GM19452 (cell line): ENCODE measurements at regions not wholly inside any gene's neighbourhood (a gene's known extent, or its start where the extent isn't known, plus 50 kb on each side); places are given as distances from the start of the nearest gene placed in this dataset.
"Not testable (repeated sequence)": the region's sequence is repeated elsewhere in the genome, so short reads cannot be mapped to it uniquely, and the experiment has no call there.

Experiments
- ATAC-seq: cut with Tn5 transposase; IDR thresholded peaks from one replicate; pipeline ENCODE4 v1.9.1; 2021; ENCODE audit not compliant: unreplicated experiment

DNA sequence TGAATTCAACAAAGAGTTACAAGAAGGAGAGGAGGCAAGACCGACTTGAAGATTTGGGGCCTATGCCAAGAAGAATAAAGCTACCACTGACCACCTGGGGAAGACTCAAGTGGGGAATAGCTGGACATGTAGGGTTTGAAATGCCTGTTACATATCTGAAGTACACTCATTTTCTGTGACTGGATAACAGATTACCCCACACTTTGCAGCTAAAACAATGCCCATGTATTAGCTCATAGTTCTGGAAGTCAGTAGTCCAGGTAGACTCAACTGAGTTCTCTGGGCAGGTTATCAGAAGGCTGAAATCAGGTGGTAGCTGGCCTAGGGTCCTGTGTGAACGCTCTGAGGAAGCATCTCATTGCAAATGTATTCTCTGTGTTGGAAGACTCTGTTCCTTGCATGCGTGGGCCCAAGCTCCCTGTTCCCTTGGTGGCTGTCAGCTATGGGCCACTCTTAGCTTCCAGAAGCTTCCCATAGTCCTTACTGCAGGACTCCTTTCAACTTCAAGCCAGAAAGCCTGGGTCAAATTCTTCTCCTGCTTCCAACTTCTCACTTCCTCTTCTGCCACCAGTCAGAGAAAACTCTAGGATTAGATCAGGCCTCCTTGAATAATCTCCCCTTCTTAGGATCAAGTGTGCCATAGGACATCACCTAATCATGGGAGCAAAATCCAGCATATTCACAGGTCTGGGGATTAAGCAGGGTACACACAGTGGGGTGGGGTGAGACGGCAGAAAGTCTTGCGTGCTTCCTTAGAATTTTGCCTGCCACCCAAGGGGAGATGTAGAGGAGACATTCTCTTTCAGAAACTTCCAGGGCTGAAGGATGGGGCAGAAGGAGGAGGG, 187.8 kb downstream of the SHQ1 start:
- ATAC-seq, result no peak

- ATAC-seq, result no peak
Measured at GRCh38 chr3:72659596-72659995, 188.6 kb downstream of the SHQ1 start.

- ATAC-seq, result no peak
Measured at GRCh38 chr3:72659188-72659587, 189.1 kb downstream of the SHQ1 start.

DNA sequence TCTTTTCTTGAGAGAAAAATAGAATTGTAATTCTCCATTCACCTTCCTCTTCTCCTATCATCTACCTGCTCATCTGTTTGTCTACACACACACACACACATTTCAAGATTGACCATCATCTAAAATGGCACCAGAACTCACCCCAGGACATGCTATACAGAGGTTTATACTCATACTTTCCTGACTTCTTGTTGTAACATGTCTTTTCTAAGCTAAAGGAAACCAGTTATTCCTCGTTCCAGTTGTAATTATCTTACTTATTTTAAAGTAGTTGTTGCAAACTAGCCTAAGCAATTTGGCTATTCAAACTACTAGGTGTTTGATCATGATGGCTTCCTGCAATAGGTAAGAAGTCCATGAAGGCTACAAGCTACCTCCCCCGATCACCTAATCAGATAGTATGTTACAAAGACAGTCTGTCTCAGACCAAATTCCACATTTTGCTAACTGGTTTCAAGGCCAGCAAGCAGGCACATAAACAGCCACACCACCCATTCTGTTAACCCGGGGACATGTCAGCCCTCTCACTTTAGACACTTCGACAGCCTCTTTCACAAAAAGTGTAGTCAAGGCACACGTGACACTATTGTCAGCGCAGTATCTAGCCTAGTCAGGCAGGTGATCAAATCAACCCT, 189.7 kb downstream of the SHQ1 start:
- ATAC-seq, result no peak

GRCh38 chr3:72657666-72658065, 190.6 kb downstream of the SHQ1 start:
- ATAC-seq, result no peak

GRCh38 chr3:72655723-72656122, 192.5 kb downstream of the SHQ1 start:
- ATAC-seq, result no peak

- no peak for ATAC-seq
Measured at GRCh38 chr3:72655131-72655551, 193.1 kb downstream of the SHQ1 start.

GRCh38 chr3:72652395-72652794, 195.8 kb downstream of the SHQ1 start:
- ATAC-seq, result no peak

DNA sequence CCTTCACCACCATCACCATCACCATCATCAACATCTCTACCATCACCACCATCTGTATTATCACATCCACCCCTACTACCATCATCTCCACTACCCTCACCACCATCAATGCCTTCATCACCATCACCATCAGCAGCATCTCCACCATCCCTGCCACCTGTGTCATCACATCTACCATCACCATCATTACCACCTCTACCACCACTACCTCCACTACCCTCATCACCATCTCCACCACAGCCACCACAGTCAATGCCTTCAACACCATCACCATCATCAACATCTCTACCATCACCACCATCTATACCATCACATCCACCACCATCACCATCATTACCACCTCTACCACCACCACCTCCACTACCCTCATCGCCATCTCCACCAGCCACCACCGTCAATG, 196.7 kb downstream of the SHQ1 start:
- no peak for ATAC-seq

DNA sequence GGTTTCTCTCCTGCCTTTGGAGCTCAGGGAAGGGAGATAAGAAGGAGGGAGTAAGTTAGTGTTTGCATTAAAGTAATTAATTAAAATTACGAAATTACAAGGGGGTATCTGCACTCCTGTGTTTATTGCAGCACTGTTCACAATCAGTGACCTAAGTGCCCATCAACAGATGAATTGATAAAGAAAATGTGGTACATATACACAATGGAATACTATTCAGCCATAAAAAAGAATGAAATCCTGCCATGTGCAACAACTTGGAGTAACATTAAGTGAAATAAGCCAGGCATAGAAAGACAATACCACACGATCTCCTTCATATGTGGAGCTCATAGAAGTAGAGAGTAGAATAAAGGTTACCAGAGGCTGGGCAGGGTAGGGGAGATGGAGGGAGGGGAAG, 202.0 kb downstream of the SHQ1 start:
- no peak for ATAC-seq

DNA sequence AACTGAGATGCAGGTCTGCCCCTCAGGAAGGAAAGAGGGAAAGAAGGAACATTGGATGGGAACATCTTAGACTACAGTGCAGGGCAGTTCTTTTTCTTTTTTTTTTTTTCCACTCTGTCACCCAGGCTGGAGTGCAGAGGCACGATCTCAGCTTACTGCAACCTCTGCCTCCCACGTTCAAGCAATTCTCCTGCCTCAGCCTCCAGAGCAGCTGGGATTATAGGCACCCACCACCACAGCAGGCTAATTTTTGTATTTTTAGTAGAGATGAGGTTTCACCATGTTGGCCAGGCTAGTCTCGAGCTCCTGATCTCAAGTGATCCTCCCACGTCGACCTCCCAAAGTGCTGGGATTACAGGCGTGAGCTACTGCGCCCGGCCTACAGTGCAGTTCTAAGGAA, 204.6 kb downstream of the SHQ1 start:
- ATAC-seq, result not testable (repeated sequence)

GRCh38 chr3:72641684-72642083, 206.6 kb downstream of the SHQ1 start:
- ATAC-seq, result no peak

DNA sequence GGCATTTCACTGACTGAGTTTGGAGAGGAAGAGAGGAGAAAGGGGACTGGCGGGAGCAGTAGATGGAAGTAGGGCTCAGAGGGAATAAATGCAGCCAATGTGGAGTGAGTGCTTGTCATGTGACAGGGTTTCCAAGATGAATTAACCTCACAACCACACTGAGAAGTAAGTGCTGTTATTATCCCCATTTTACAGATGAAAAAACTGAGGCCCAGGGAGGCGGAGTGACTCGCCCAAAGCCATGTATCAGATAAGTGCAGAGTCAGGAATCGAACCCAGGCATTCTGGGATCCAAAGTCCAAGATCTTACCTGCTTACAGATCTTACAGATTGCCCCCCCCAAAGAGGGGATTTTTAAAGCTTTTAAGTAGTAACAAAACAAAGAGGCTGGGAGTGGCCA, 207.2 kb downstream of the SHQ1 start:
- ATAC-seq, result no peak

GRCh38 chr3:72636969-72637597, 211.2 kb downstream of the SHQ1 start:
- ATAC-seq, result no peak

DNA sequence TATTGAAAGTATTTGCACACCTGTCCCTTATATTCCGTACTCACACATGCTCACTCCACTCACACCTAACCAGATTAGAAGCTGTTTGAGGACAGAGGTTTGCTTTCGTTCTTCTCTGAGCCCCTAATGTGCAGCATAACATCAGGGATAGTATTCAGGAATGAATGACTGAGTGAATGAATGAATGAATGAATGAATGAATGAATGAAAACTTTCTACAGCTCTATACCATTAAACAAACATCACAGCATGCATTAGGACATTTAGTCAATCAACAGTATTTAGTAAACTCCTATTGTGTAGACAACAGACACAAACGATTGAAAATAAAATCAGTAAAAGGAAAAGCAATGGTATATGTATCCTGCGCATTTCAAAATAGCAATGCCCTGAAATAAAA, 212.7 kb downstream of the SHQ1 start:
- no peak for ATAC-seq

DNA sequence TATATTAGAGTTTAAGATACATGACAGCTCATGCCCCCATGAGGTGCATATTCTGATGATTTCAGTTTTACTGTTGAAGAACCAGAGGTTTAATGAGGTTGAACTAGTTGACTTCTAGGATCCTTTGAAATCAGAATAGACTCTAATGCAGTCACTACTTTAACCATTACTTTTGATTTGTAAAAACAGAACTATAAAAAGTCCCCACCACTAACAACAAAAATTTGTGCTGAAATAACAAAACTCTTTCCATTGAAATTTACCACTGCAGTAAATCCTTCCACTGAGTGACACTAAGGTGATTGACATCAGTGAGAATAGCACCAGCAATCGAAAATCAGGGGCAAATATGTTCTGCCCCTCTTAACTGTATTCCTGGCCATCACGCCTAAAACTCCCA, 214.1 kb downstream of the SHQ1 start:
- ATAC-seq, result no peak

GRCh38 chr3:72633534-72633933, 214.7 kb downstream of the SHQ1 start:
- ATAC-seq, result no peak

- no peak for ATAC-seq
Measured at GRCh38 chr3:72633121-72633520, 215.1 kb downstream of the SHQ1 start.

DNA sequence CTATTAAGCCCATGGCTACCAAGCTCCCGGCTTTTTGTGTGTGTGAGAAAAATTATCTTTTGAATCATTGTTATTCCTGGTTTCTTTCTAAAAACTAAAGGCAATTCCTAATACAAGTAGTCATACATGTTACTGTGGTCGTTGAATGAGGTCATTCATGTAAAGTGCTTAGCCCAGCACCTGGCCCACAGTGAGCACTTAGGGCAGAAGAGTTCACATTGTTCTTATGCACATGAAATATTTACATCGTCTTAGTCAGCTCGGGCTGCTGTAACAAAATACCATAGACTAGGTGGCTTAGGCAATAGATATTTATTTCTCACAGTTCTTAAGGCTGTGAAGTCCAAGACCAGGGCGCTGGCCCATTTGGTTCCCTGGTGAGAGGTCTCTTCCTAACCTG, 216.1 kb downstream of the SHQ1 start:
- ATAC-seq, result no peak

- no peak for ATAC-seq
Measured at GRCh38 chr3:72630969-72631344, 217.3 kb downstream of the SHQ1 start.

GRCh38 chr3:72630327-72630968, 217.8 kb downstream of the SHQ1 start:
- no peak for ATAC-seq

GRCh38 chr3:72629191-72629631, 219.0 kb downstream of the SHQ1 start:
- peak; percentile 54 for ATAC-seq
